RWPE1 (cell line): ENCODE measurements at regions not wholly inside any gene's neighbourhood (a gene's known extent, or its start where the extent isn't known, plus 50 kb on each side); places are given as distances from the start of the nearest gene placed in this dataset.

Experiments used
- CTCF ChIA-PET: fragments of 350-600 bp; sonication (Branson Sonifier 250); formaldehyde crosslinking; extraction: SDS; loops from one replicate; lab custom pipeline; 2021; lab: Yijun Ruan, JAX
- POLR2A ChIA-PET: fragments of 400-600 bp; formaldehyde crosslinking; extraction: SDS; loops from one replicate; lab custom pipeline; 2020; ENCODE audit warnings: antibody characterized with exemption; ENCODE audit not compliant: low non-redundant PET; lab: Yijun Ruan, JAX
- DNase-seq: peaks from one replicate; pipeline ENCODE4 v3.0.0; 2012; ENCODE audit warnings: low spot score
- H3K27ac ChIP-seq: fragments of 450-650 bp; 2 replicates; pipeline ENCODE4 v1.5.1; 2017
- TF ChIP-seq, protein P1 (sequence below): fragments of 450-650 bp; conservative IDR thresholded peaks from 2 replicates; pipeline ENCODE4 v1.5.1; 2017; ENCODE audit warnings: low read depth, mild to moderate bottlenecking

DNA sequence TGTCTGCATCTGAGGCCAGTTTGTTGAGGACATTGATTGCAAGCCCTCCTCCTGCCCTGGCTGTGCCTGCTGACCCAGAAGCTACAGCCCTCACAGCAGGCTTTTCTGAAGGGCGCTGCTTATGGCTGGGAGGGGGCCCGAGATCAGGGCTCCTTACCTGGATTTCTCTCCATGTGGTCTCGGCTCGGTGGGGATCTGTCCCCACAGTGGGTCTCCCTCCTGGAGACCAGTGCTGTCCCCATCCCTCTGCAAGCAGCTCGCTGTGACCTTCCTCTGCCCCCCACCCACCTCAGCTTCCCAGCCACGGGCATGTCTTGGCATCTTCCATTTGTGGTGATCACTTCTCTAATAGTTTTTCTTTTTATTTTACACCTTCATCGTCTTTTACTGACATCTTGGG lies 357.9 kb downstream of the IRX2 start:
- ChIA-PET CTCF (no interaction called here), POLR2A (no interaction called here)
- no peak overlapping the region for H3K27ac ChIP-seq
- TF ChIP-seq, protein P1, sequence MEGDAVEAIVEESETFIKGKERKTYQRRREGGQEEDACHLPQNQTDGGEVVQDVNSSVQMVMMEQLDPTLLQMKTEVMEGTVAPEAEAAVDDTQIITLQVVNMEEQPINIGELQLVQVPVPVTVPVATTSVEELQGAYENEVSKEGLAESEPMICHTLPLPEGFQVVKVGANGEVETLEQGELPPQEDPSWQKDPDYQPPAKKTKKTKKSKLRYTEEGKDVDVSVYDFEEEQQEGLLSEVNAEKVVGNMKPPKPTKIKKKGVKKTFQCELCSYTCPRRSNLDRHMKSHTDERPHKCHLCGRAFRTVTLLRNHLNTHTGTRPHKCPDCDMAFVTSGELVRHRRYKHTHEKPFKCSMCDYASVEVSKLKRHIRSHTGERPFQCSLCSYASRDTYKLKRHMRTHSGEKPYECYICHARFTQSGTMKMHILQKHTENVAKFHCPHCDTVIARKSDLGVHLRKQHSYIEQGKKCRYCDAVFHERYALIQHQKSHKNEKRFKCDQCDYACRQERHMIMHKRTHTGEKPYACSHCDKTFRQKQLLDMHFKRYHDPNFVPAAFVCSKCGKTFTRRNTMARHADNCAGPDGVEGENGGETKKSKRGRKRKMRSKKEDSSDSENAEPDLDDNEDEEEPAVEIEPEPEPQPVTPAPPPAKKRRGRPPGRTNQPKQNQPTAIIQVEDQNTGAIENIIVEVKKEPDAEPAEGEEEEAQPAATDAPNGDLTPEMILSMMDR = no peak
- DNase-seq = no peak

DNA sequence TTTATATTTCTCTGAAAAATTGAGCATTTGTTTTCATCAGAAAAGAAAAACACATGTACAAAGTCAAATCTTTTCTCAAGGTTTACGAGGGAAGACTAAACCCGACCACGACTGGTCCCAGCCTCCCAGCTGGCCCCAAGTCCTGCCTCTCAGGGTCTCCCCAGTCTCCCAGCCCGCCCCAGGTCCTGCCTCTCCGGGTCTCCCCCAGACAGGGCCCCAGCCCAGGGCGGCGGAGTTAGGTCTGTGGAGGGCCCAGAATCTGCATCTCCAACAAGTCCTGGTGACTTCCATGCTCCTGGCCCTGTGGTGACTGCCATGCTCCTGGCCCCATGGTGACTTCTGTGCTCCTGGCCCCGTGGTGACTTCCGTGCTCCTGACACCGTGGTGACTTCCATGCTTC lies 359.9 kb downstream of the IRX2 start:
- DNase-seq = no peak
- ChIA-PET POLR2A (no interaction called here), CTCF (interaction anchor here (0.6 kb wide), 1 partner anchor 72 kb away, joined by 3 read pairs; no protein-coding TSS in a partner anchor)
- TF ChIP-seq, protein P1 = no peak
- no peak overlapping the region for H3K27ac ChIP-seq

DNA sequence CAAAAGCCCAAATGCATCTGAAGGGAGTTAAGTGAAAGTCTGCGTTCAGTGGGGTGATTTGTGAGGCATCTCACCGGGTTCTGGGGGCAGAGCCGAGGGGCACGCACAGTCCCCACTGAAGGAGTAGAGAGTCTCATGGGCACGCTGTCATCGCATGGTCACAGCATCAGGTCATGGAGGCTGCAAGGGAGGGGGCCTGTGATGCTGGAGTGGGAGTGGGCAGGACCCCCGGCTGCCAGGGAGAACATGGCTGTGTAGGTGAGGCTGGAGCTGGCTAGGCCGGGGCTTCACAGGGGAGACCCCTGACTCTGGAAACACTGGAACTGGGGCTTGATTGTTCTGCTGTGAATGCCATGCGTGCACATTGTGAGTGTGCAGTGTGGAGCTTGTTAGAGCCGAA lies 360.5 kb downstream of the IRX2 start:
- CTCF ChIA-PET = interaction anchor here (0.6 kb wide), 1 partner anchor 72 kb away, joined by 3 read pairs; no protein-coding TSS in a partner anchor

DNA sequence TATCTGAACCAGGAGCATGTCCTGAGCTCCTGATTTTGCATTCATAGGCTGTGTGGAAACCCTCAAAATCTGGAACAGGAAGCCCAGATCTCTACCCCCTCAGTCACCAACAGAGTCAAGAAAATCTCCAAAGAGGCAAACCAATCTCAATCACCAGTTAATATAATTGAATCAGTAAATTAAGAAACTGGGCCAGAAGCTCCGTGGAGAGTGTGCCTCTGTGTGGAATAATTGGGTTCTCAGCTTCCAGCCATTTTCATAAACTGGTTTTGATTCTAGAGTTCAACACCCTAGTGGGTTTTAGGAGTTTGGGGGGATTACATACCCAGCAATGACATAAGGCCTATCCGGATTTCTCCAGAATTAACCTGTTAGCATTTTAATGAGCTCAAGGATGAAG lies 362.9 kb downstream of the IRX2 start:
- no peak overlapping the region for H3K27ac ChIP-seq
- no peak for DNase-seq
- POLR2A ChIA-PET = no interaction called here
- TF ChIP-seq, protein P1 = no peak
- CTCF ChIA-PET = interaction anchor here (0.5 to 0.6 kb wide), 2 partner anchors 42 to 65 kb away, joined by 3 to 6 read pairs; no protein-coding TSS in a partner anchor

More for the DNA sequence above, 360.5 kb downstream of the IRX2 start:
- DNase-seq = no peak
- TF ChIP-seq, protein P1 = no peak
- no peak overlapping the region for H3K27ac ChIP-seq
- POLR2A ChIA-PET = no interaction called here

DNA sequence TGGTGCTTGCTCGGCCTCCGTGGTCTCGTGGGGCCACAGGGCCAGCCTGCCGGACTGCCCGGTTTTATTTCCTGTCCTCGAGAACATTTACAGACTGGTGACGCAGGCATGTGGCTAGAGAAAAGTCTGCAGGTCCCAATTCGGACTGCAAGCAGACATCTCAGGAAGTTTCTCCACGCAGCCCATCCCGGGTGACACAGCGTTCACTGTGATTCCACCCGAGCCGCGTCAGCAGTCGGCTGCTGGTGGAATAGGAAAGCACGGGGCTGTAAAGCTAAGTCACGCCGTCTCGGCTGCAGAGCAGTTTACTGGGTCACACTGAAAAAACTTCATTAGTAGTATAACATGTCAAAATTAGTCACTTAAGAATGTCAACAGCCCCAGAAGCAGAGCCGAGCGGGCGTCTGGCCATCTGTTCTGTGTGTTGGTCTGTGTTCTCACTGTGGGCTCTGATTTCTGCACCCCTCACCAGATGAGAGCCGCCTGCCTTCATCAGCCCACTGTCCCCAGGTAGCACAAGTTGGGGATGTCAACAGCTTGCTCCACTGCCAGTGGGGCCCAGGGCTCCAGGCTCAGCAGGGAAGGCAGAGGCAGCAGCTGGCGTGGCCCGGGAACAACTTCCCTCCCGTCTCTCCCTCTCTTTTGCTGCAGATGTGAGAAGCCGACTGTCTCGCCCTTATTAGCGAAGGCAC lies 363.7 kb downstream of the IRX2 start:
- H3K27ac ChIP-seq = no peak overlapping the region
- no peak for DNase-seq
- POLR2A ChIA-PET = no interaction called here
- CTCF ChIA-PET = no interaction called here
- TF ChIP-seq, protein P1 = no peak

DNA sequence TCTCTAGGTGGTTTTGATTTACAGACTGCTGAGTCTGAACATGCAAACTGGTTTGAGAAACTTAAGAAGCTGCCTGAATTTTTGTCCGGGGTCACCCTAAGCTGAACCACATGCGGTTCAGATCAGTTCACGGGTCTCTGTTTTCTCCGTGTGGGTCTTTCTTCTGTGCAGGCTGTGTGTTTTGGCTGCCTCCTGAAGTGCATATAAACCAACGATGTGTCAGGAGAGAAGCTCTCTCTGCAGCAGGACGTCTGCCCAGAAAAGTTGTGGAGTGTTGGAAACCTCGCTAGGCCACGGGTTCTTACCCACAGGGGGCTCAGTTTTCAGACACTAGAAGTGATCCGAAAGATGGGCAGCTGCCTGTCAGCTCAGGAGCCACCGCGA lies 364.2 kb downstream of the IRX2 start:
- ChIA-PET CTCF (no interaction called here), POLR2A (no interaction called here)
- no peak overlapping the region for H3K27ac ChIP-seq
- no peak for DNase-seq
- TF ChIP-seq, protein P1 = no peak
